ENCODE measurements at regions not wholly inside any gene's neighbourhood (a gene's known extent, or its start where the extent isn't known, plus 50 kb on each side); places are given as distances from the start of the nearest gene placed in this dataset.

- no peak for TF ChIP-seq YY1 (IDR thresholded peaks at IDR 0.05; ENCODE audit: insufficient read depth, insufficient read length)
- no peak for TF ChIP-seq ZNF274 (IDR thresholded peaks at IDR 0.05; ENCODE audit: low read depth, low read length)
- TF ChIP-seq SUZ12 (IDR thresholded peaks at IDR 0.05; ENCODE audit: extremely low read depth, insufficient read depth, insufficient read length) = no peak
These were observed 89.9 kb upstream of the NANOGP8 start for GRCh38 chr15:35174948-35175347.
